DMS153 treated with DMSO at 0.1 percent for 48 hours (cell line): ENCODE measurements at regions not wholly inside any gene's neighbourhood (a gene's known extent, or its start where the extent isn't known, plus 50 kb on each side); places are given as distances from the start of the nearest gene placed in this dataset.
"Not testable (repeated sequence)": the region's sequence is repeated elsewhere in the genome, so short reads cannot be mapped to it uniquely, and the experiment has no call there.

Source experiments
- DNase-seq: peaks from one replicate; lab custom pipeline; 2025; ENCODE audit not compliant: unreplicated experiment; lab: John Stamatoyannopoulos, UW

GRCh38 chr10:33712825-33713224, 378.4 kb upstream of the NRP1 start:
- no peak for DNase-seq

- DNase-seq: no peak
Observed at GRCh38 chr10:33710006-33710405, 375.5 kb upstream of the NRP1 start.

GRCh38 chr10:33709008-33709753, 374.7 kb upstream of the NRP1 start:
- DNase-seq: no peak

GRCh38 chr10:33708561-33708960, 374.1 kb upstream of the NRP1 start:
- DNase-seq: no peak

- DNase-seq: no peak
Observed at GRCh38 chr10:33706746-33707145, 372.3 kb upstream of the NRP1 start.

- DNase-seq: no peak
Observed at GRCh38 chr10:33706191-33706590, 371.7 kb upstream of the NRP1 start.

- DNase-seq: no peak
Observed at GRCh38 chr10:33704214-33704830, 369.9 kb upstream of the NRP1 start.

- no peak for DNase-seq
Observed at GRCh38 chr10:33703501-33704213, 369.2 kb upstream of the NRP1 start.

- DNase-seq: no peak
Observed at GRCh38 chr10:33698033-33698432, 363.6 kb upstream of the NRP1 start.

GRCh38 chr10:33697016-33697415, 362.5 kb upstream of the NRP1 start:
- no peak for DNase-seq

GRCh38 chr10:33695536-33695935, 361.1 kb upstream of the NRP1 start:
- no peak for DNase-seq

GRCh38 chr10:33690536-33690935, 356.1 kb upstream of the NRP1 start:
- DNase-seq: not testable (repeated sequence)

- DNase-seq: no peak
Observed at GRCh38 chr10:33688506-33688905, 354.0 kb upstream of the NRP1 start.

- no peak for DNase-seq
Observed at GRCh38 chr10:33684211-33684611, 349.7 kb upstream of the NRP1 start.

- DNase-seq: no peak
Observed at GRCh38 chr10:33681595-33681994, 347.1 kb upstream of the NRP1 start.

GRCh38 chr10:33680036-33680435, 345.6 kb upstream of the NRP1 start:
- no peak for DNase-seq

GRCh38 chr10:33676606-33677339, 342.3 kb upstream of the NRP1 start:
- DNase-seq: no peak

GRCh38 chr10:33674986-33675599, 340.6 kb upstream of the NRP1 start:
- no peak for DNase-seq

GRCh38 chr10:33674491-33674890, 340.0 kb upstream of the NRP1 start:
- DNase-seq: no peak

- DNase-seq: no peak
Observed at GRCh38 chr10:33673839-33674415, 339.5 kb upstream of the NRP1 start.

- DNase-seq: no peak
Observed at GRCh38 chr10:33669904-33670303, 335.4 kb upstream of the NRP1 start.
